DOHH2 (cell line): ENCODE measurements at regions not wholly inside any gene's neighbourhood (a gene's known extent, or its start where the extent isn't known, plus 50 kb on each side); places are given as distances from the start of the nearest gene placed in this dataset.

ENCODE experiments used
- H3F3A ChIP-seq: fragments of 200-600 bp; sonication (generic), shearing (Covaris generic); 2 replicates; pipeline ENCODE4 v1.6.0; 2016; ENCODE audit warnings: antibody characterized with exemption, mild to moderate bottlenecking; ENCODE audit not compliant: control insufficient read depth, insufficient read depth
- H3K27ac ChIP-seq: fragments of 200-600 bp; sonication (generic); 2 replicates; pipeline ENCODE4 v1.5.1; 2014; ENCODE audit warnings: low read depth, mild to moderate bottlenecking, low read length, moderate library complexity
- H3K27me3 ChIP-seq: fragments of 200-600 bp; sonication (generic); 2 replicates; pipeline ENCODE4 v1.6.1; 2014; ENCODE audit warnings: mild to moderate bottlenecking, low read length, mixed read lengths; ENCODE audit not compliant: control insufficient read depth
- H3K36me3 ChIP-seq: fragments of 200-600 bp; sonication (generic); 2 replicates; pipeline ENCODE4 v1.6.1; 2014; ENCODE audit warnings: mild to moderate bottlenecking, low read length, moderate library complexity, mixed read lengths; ENCODE audit not compliant: control insufficient read depth
- H3K4me1 ChIP-seq: fragments of 200-600 bp; sonication (generic); 2 replicates; pipeline ENCODE4 v1.6.1; 2014; ENCODE audit warnings: mild to moderate bottlenecking, low read length, mixed read lengths; ENCODE audit not compliant: control insufficient read depth
- H3K4me2 ChIP-seq: fragments of 200-600 bp; sonication (generic); 2 replicates; pipeline ENCODE4 v1.6.0; 2014; ENCODE audit warnings: mild to moderate bottlenecking, low read length, moderate library complexity
- H3K4me3 ChIP-seq: fragments of 200-600 bp; sonication (generic); 2 replicates; pipeline ENCODE4 v1.5.1; 2014; ENCODE audit warnings: mild to moderate bottlenecking, low read length, mixed read lengths
- H3K79me2 ChIP-seq: fragments of 200-600 bp; sonication (generic); 2 replicates; pipeline ENCODE4 v1.6.1; 2014; ENCODE audit warnings: mild to moderate bottlenecking, low read length, mixed read lengths; ENCODE audit not compliant: control insufficient read depth
- H3K9me2 ChIP-seq: fragments of 200-600 bp; sonication (generic); replicated peaks from 2 replicates; pipeline ENCODE4 v1.6.1; 2014; ENCODE audit warnings: mild to moderate bottlenecking, low read length, mixed read lengths; ENCODE audit not compliant: control insufficient read depth
- H3K9me3 ChIP-seq: fragments of 200-600 bp; sonication (generic); 2 replicates; pipeline ENCODE4 v1.6.1; 2014; ENCODE audit warnings: antibody characterized with exemption, low read length, mixed read lengths; ENCODE audit not compliant: control insufficient read depth, insufficient read depth
- H4K20me1 ChIP-seq: fragments of 200-600 bp; sonication (generic); 2 replicates; pipeline ENCODE4 v1.6.0; 2014; ENCODE audit warnings: low read depth, mild to moderate bottlenecking, antibody characterized with exemption, low read length, moderate library complexity; ENCODE audit not compliant: control insufficient read depth, insufficient read depth
- EZH2phosphoT487 ChIP-seq: fragments of 200-600 bp; sonication (generic); IDR thresholded peaks from 2 replicates; pipeline ENCODE4 v1.6.1; 2017; ENCODE audit warnings: borderline replicate concordance, mild to moderate bottlenecking, antibody characterized with exemption, low read length, moderate library complexity, mixed read lengths
- TF ChIP-seq, protein P1 (sequence below): fragments of 200-600 bp; sonication (generic); IDR thresholded peaks from one replicate; pipeline ENCODE4 v1.5.1; 2014; ENCODE audit warnings: antibody characterized with exemption, mild to moderate bottlenecking, low read depth, low read length; ENCODE audit not compliant: poor library complexity, severe bottlenecking

DNA sequence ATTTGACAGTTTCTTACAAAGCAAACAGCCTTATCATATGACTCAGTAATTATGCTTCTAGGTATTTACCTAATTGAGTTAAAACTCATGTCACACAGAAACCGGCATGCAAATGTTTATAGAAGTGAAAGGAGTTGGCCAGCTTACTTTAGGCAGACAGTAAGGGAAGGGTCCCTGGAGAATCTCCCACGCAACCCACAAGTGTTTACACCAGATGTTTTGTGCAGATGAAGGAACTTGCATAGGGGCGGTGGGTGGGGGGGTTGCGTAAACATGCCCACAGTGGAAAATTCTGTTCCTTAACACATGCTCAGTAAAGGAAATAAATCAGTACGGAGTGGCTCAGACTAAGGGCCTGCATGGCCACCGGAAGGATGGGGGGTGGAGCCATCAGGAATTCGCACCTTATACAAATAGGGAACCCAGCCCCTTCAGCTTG lies 330.5 kb upstream of the AADAT start:
- TF ChIP-seq EZH2phosphoT487: no peak
- TF ChIP-seq, protein P1, sequence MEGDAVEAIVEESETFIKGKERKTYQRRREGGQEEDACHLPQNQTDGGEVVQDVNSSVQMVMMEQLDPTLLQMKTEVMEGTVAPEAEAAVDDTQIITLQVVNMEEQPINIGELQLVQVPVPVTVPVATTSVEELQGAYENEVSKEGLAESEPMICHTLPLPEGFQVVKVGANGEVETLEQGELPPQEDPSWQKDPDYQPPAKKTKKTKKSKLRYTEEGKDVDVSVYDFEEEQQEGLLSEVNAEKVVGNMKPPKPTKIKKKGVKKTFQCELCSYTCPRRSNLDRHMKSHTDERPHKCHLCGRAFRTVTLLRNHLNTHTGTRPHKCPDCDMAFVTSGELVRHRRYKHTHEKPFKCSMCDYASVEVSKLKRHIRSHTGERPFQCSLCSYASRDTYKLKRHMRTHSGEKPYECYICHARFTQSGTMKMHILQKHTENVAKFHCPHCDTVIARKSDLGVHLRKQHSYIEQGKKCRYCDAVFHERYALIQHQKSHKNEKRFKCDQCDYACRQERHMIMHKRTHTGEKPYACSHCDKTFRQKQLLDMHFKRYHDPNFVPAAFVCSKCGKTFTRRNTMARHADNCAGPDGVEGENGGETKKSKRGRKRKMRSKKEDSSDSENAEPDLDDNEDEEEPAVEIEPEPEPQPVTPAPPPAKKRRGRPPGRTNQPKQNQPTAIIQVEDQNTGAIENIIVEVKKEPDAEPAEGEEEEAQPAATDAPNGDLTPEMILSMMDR: no peak
- no peaks in the 10 kb centered on the region for H3K4me1 ChIP-seq
- H3F3A ChIP-seq: no peaks in the 10 kb centered on the region
- no peak overlapping the region for H3K27ac ChIP-seq
- no peaks in the 10 kb centered on the region for H3K27me3 ChIP-seq
- no peaks in the 10 kb centered on the region for H3K36me3 ChIP-seq
- H3K4me2 ChIP-seq: no peak overlapping the region
- H3K4me3 ChIP-seq: no peak overlapping the region
- no peaks in the 10 kb centered on the region for H3K79me2 ChIP-seq
- no peaks in the 10 kb centered on the region for H3K9me2 ChIP-seq
- H4K20me1 ChIP-seq: no peaks in the 10 kb centered on the region
- H3K9me3 ChIP-seq: no peaks in the 10 kb centered on the region

DNA sequence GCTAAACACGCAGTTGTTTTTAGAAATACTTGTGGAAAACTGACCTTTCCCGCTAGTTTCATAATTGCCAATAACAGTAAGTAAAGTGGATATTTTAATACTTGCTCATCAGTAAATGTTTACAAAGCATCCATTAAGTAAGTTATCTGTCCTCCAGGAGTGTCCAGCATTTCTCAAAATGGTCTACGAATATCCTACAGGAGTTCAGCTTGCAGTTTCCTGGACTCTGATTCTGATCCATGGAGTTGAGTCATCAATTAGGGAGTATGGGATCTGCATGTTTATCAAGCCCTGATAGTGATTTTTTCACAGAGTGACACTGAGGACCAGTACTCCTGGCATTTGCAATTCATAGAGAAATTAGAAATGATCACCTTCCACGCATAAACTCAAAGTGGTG lies 325.2 kb upstream of the AADAT start:
- no peaks in the 10 kb centered on the region for H3K36me3 ChIP-seq
- H3F3A ChIP-seq: no peaks in the 10 kb centered on the region
- no peak overlapping the region for H3K4me2 ChIP-seq
- no peak overlapping the region for H3K27ac ChIP-seq
- H3K79me2 ChIP-seq: no peaks in the 10 kb centered on the region
- H3K27me3 ChIP-seq: no peaks in the 10 kb centered on the region
- no peaks in the 10 kb centered on the region for H3K9me3 ChIP-seq
- no peak for TF ChIP-seq EZH2phosphoT487
- TF ChIP-seq, protein P1: no peak
- no peaks in the 10 kb centered on the region for H3K9me2 ChIP-seq
- no peaks in the 10 kb centered on the region for H3K4me1 ChIP-seq
- no peak overlapping the region for H3K4me3 ChIP-seq
- no peaks in the 10 kb centered on the region for H4K20me1 ChIP-seq

DNA sequence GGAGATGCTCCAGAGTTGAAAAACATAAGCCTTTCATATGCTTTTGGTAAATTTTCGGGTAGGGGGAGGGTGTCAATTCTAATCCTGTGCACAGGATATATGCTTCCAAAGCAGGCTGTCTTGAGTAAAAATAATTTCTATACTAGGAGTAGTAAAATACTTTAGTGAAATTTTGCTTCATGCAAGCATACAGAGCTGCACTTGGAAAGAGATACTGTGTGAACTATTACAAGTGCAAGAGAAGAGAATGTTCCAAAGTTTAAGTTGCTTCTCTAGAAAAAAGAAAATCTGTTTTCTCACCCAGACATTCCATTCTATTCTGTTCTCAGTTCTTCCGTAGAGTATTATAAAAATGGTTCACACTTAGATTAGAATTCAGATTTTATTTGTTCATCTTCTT lies 324.6 kb upstream of the AADAT start:
- no peaks in the 10 kb centered on the region for H3K27me3 ChIP-seq
- no peaks in the 10 kb centered on the region for H4K20me1 ChIP-seq
- H3K4me2 ChIP-seq: no peak overlapping the region
- H3K4me3 ChIP-seq: no peak overlapping the region
- no peak for TF ChIP-seq EZH2phosphoT487
- TF ChIP-seq, protein P1: no peak
- no peaks in the 10 kb centered on the region for H3K36me3 ChIP-seq
- no peaks in the 10 kb centered on the region for H3K4me1 ChIP-seq
- no peak overlapping the region for H3K27ac ChIP-seq
- H3K9me2 ChIP-seq: no peaks in the 10 kb centered on the region
- H3K79me2 ChIP-seq: no peaks in the 10 kb centered on the region
- H3F3A ChIP-seq: no peaks in the 10 kb centered on the region
- no peaks in the 10 kb centered on the region for H3K9me3 ChIP-seq

DNA sequence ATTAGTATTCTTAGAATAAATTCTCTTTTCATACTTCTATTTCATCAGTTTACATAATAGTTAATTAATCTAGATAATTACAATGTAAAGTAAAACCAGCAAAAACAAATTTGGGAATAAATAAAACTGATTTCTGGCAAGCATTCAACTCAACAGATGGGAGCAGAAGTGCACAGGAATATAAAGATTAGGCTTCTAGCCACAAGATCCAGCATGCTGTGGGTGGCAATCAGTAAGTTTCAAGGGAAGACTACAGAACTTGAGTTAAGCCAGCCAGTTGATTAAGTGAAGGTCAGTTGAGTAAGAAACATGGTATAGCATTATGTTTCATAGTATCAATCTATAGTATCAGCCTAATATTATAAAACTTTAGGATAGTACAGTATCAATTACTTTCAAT lies 324.2 kb upstream of the AADAT start:
- no peak overlapping the region for H3K4me2 ChIP-seq
- no peaks in the 10 kb centered on the region for H4K20me1 ChIP-seq
- H3K27ac ChIP-seq: no peak overlapping the region
- no peak overlapping the region for H3K4me3 ChIP-seq
- H3K36me3 ChIP-seq: no peaks in the 10 kb centered on the region
- H3K27me3 ChIP-seq: no peaks in the 10 kb centered on the region
- no peaks in the 10 kb centered on the region for H3K79me2 ChIP-seq
- no peaks in the 10 kb centered on the region for H3F3A ChIP-seq
- no peaks in the 10 kb centered on the region for H3K9me3 ChIP-seq
- TF ChIP-seq, protein P1: no peak
- no peak for TF ChIP-seq EZH2phosphoT487
- H3K4me1 ChIP-seq: no peaks in the 10 kb centered on the region
- H3K9me2 ChIP-seq: no peaks in the 10 kb centered on the region
